Ascending aorta (tissue), 2 donors: ENCODE measurements at regions not wholly inside any gene's neighbourhood (a gene's known extent, or its start where the extent isn't known, plus 50 kb on each side); places are given as distances from the start of the nearest gene placed in this dataset.

Experiments
- DNase-seq, 2 donors: peaks; one replicate each; pipeline ENCODE4 v3.0.0-alpha.2; 2019; ENCODE audit warnings: low spot score in 2 of 2
- H3K27ac ChIP-seq, 2 donors: fragments of 200-600 bp; sonication (generic); one replicate each; pipeline ENCODE4 v1.5.1; 2016 to 2017; ENCODE audit warnings: mild to moderate bottlenecking in 1 of 2
- H3K27me3 ChIP-seq: fragments of 200-600 bp; sonication (generic); one replicate; pipeline ENCODE4 v1.5.1; 2017
- H3K36me3 ChIP-seq, 2 donors: fragments of 200-600 bp; sonication (generic); one replicate each; pipeline ENCODE4 v1.5.1; 2016
- H3K4me1 ChIP-seq, 2 donors: fragments of 200-600 bp; sonication (generic); one replicate each; pipeline ENCODE4 v1.5.1; 2016 to 2017; ENCODE audit warnings: mild to moderate bottlenecking in 1 of 2
- H3K4me3 ChIP-seq, 2 donors: fragments of 200-600 bp; sonication (generic); one replicate each; pipeline ENCODE4 v1.5.1; 2016 to 2017; ENCODE audit warnings: mild to moderate bottlenecking in 1 of 2
- H3K9me3 ChIP-seq, 2 donors: fragments of 200-600 bp; sonication (generic); one replicate each; pipeline ENCODE4 v1.5.1; 2016
- intact Hi-C: fragments of 100-400 bp; cut with DNase I; formaldehyde crosslinking; loops from one replicate; pipeline ENCODE4 v1.15.1; 2023
- TF ChIP-seq, protein P1 (sequence below), 3 experiments: fragments of 200-600 bp in 2 of 3; fragments of 450-650 bp in 1 of 3; sonication (generic) in 2 of 3; IDR thresholded peaks; one replicate each; pipeline ENCODE4 v1.5.1; 2016 to 2019; ENCODE audit warnings: antibody characterized with exemption in 3 of 3, mild to moderate bottlenecking in 1 of 3, moderate library complexity in 1 of 3

DNA sequence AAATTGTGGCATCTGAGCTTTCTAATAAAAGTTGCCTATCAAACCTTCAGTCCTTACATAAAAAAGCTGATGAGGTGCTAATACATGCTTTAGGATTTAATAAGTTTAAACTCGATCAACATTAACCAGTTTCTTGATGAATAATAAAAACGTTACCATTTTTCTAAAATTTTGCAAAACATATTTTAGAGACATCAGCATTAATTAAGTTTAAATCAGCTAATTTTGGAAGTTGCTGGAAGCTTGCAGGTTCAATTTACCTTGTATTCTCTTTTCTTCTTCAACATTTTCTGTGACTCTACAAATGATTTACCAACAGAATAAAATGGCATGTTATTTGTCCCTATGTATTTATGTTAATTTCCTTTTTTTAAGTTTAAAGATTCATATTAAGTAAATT lies 365.3 kb upstream of the OPRM1 start:
- H3K27ac ChIP-seq: no peak overlapping the region
- no peaks in the 10 kb centered on the region for H3K9me3 ChIP-seq
- no peaks in the 10 kb centered on the region for H3K36me3 ChIP-seq
- DNase-seq: no peak
- H3K27me3 ChIP-seq: no peaks in the 10 kb centered on the region
- intact Hi-C loops: no loop called here
- H3K4me1 ChIP-seq: no peaks in the 10 kb centered on the region
- TF ChIP-seq, protein P1, sequence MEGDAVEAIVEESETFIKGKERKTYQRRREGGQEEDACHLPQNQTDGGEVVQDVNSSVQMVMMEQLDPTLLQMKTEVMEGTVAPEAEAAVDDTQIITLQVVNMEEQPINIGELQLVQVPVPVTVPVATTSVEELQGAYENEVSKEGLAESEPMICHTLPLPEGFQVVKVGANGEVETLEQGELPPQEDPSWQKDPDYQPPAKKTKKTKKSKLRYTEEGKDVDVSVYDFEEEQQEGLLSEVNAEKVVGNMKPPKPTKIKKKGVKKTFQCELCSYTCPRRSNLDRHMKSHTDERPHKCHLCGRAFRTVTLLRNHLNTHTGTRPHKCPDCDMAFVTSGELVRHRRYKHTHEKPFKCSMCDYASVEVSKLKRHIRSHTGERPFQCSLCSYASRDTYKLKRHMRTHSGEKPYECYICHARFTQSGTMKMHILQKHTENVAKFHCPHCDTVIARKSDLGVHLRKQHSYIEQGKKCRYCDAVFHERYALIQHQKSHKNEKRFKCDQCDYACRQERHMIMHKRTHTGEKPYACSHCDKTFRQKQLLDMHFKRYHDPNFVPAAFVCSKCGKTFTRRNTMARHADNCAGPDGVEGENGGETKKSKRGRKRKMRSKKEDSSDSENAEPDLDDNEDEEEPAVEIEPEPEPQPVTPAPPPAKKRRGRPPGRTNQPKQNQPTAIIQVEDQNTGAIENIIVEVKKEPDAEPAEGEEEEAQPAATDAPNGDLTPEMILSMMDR (IDR thresholded peaks at IDR 0.05): no peak
- H3K4me3 ChIP-seq: no peak overlapping the region

- intact Hi-C loops: no loop called here
- Histone ChIP-seq H3K27me3 (no peaks in the 10 kb centered on the region), H3K4me3 (no peak overlapping the region), H3K36me3 (no peaks in the 10 kb centered on the region), H3K4me1 (no peaks in the 10 kb centered on the region), H3K9me3 (no peaks in the 10 kb centered on the region), H3K27ac (no peak overlapping the region)
- no peak for DNase-seq
- TF ChIP-seq, protein P1 (IDR thresholded peaks at IDR 0.05): no peak
These were observed 365.8 kb upstream of the OPRM1 start for GRCh38 chr6:153673225-153673624.

DNA sequence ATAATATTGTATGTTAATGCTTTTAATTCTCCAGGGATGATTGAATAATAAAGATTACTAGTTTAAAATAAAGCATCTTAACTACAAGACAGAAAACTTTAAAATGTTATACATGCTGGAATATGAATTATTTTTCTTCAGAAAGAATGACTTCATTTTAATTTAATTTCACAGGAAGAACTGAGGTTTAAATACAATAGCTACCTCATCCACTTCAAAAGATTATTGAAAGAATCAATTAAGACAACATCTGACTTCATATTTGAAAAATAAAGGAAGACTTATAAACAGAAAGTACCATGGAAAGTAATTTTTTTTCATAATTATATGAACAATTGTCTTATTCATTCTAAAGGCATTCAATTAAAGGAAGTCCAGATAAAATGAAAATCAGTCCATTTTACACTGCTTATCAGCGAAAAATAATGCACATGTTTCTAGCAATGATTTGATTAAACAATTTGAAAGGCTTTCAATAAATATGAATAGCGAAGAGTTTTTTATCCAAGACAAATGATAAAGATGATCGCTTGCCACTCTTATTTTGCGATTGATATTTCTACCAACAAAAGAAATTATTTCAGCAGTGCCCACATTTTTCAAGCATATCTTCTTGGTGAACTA lies 368.5 kb upstream of the OPRM1 start:
- TF ChIP-seq, protein P1 (IDR thresholded peaks at IDR 0.05): no peak
- Histone ChIP-seq H3K9me3 (no peaks in the 10 kb centered on the region), H3K27ac (no peak overlapping the region), H3K4me3 (no peak overlapping the region), H3K36me3 (no peaks in the 10 kb centered on the region), H3K27me3 (no peaks in the 10 kb centered on the region), H3K4me1 (no peaks in the 10 kb centered on the region)
- intact Hi-C loops: no loop called here
- DNase-seq: no peak

DNA sequence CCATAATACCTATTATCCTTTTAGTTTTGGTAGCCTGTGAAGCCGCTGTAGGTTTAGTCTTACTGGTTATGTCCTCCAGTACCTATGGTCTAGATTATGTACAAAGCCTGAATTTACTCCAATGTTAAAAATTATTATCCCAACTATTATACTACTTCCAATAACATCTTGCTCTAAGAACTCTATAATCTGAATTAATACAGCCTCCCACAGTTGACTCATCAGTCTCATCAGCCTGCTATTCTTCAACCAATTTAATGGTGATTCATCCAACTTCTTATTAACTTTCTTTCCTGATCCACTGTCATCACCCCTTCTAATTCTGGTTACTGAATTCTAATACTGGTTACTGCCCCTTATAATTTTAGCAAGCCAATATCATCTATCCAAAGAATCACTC lies 370.3 kb upstream of the OPRM1 start:
- Histone ChIP-seq H3K36me3 (no peaks in the 10 kb centered on the region), H3K9me3 (no peaks in the 10 kb centered on the region), H3K4me1 (no peaks in the 10 kb centered on the region), H3K4me3 (no peak overlapping the region), H3K27ac (no peak overlapping the region), H3K27me3 (no peaks in the 10 kb centered on the region)
- TF ChIP-seq, protein P1 (IDR thresholded peaks at IDR 0.05): no peak
- DNase-seq: no peak
- intact Hi-C loops: no loop called here

- intact Hi-C loops: no loop called here
- no peak for DNase-seq
- TF ChIP-seq, protein P1 (IDR thresholded peaks at IDR 0.05): no peak
- H3K4me3 ChIP-seq: no peak overlapping the region
- no peak overlapping the region for H3K27ac ChIP-seq
- H3K9me3 ChIP-seq: peaks cover 4 to 8% of the 10 kb centered on the region in 2 donors
- H3K4me1 ChIP-seq: no peaks in the 10 kb centered on the region
- no peaks in the 10 kb centered on the region for H3K36me3 ChIP-seq
- no peaks in the 10 kb centered on the region for H3K27me3 ChIP-seq
These were observed 376.1 kb upstream of the OPRM1 start for GRCh38 chr6:153662982-153663381.

GRCh38 chr6:153645326-153645725 lies 393.7 kb upstream of the OPRM1 start:
- Histone ChIP-seq H3K27me3 (no peaks in the 10 kb centered on the region), H3K27ac (no peak overlapping the region), H3K4me1 (no peaks in the 10 kb centered on the region), H3K4me3 (no peak overlapping the region), H3K9me3 (no peaks in the 10 kb centered on the region), H3K36me3 (no peaks in the 10 kb centered on the region)
- TF ChIP-seq, protein P1 (IDR thresholded peaks at IDR 0.05): no peak
- intact Hi-C loops: no loop called here
- no peak for DNase-seq
